H9 (cell line): ENCODE measurements at regions not wholly inside any gene's neighbourhood (a gene's known extent, or its start where the extent isn't known, plus 50 kb on each side); places are given as distances from the start of the nearest gene placed in this dataset.

Experiments used
- DNase-seq: peaks from one replicate; pipeline ENCODE4 v3.0.0-alpha.2; 2017
- H2AFZ ChIP-seq: one replicate; pipeline ENCODE4 v1.6.1; 2013; ENCODE audit warnings: mild to moderate bottlenecking, low read length, control low read depth, moderate library complexity
- H2AK5ac ChIP-seq: 2 replicates; pipeline ENCODE4 v1.6.1; 2013; ENCODE audit warnings: low read length, control low read depth, mixed read lengths; ENCODE audit not compliant: insufficient read length
- H2BK120ac ChIP-seq: one replicate; pipeline ENCODE4 v1.6.1; 2013; ENCODE audit warnings: low read depth, mild to moderate bottlenecking, low read length, control low read depth, inconsistent platforms; ENCODE audit not compliant: poor library complexity, severe bottlenecking
- H2BK12ac ChIP-seq: 2 replicates; pipeline ENCODE4 v1.6.1; 2013; ENCODE audit warnings: low read length, control low read depth, mixed read lengths, low read depth; ENCODE audit not compliant: insufficient read length
- H2BK15ac ChIP-seq: 2 replicates; pipeline ENCODE4 v1.6.1; 2013; ENCODE audit warnings: low read depth, low read length, control low read depth
- H2BK20ac ChIP-seq: one replicate; pipeline ENCODE4 v1.6.1; 2013; ENCODE audit warnings: low read depth, mild to moderate bottlenecking, low read length, control low read depth, inconsistent platforms; ENCODE audit not compliant: poor library complexity, severe bottlenecking
- H2BK5ac ChIP-seq: 2 replicates; pipeline ENCODE4 v1.6.1; 2013; ENCODE audit warnings: low read length, control low read depth, mixed read lengths; ENCODE audit not compliant: insufficient read length
- H3K14ac ChIP-seq: 2 replicates; pipeline ENCODE4 v1.6.1; 2013; ENCODE audit warnings: low read length, control low read depth; ENCODE audit not compliant: insufficient read depth
- H3K18ac ChIP-seq: 2 replicates; pipeline ENCODE4 v1.6.1; 2013; ENCODE audit warnings: low read depth, mild to moderate bottlenecking, mixed read lengths, low read length, control low read depth; ENCODE audit not compliant: insufficient read length
- H3K23ac ChIP-seq: 2 replicates; pipeline ENCODE4 v1.6.1; 2013; ENCODE audit warnings: low read length, control low read depth, mixed read lengths, low read depth; ENCODE audit not compliant: insufficient read length
- H3K23me2 ChIP-seq: 2 replicates; pipeline ENCODE4 v1.6.1; 2013; ENCODE audit warnings: low read depth, mild to moderate bottlenecking, mixed read lengths, low read length, control low read depth; ENCODE audit not compliant: insufficient read length, poor library complexity, severe bottlenecking
- H3K27ac ChIP-seq: 2 replicates; pipeline ENCODE4 v1.5.1; 2013; ENCODE audit warnings: low read length, control low read depth, mixed read lengths, low read depth; ENCODE audit not compliant: insufficient read length
- H3K27me3 ChIP-seq: 2 replicates; pipeline ENCODE4 v1.6.1; 2013; ENCODE audit warnings: low read length, control low read depth, inconsistent platforms; ENCODE audit not compliant: insufficient read depth
- H3K4ac ChIP-seq: 2 replicates; pipeline ENCODE4 v1.6.1; 2013; ENCODE audit warnings: low read depth, mild to moderate bottlenecking, control low read depth, inconsistent platforms, low read length, moderate library complexity
- H3K4me1 ChIP-seq: 2 replicates; pipeline ENCODE4 v1.6.1; 2013; ENCODE audit warnings: low read length, control low read depth, inconsistent platforms; ENCODE audit not compliant: insufficient read depth
- H3K4me2 ChIP-seq: 2 replicates; pipeline ENCODE4 v1.6.1; 2013; ENCODE audit warnings: low read length, control low read depth, mixed read lengths; ENCODE audit not compliant: insufficient read length, insufficient read depth
- H3K56ac ChIP-seq: 2 replicates; pipeline ENCODE4 v1.6.1; 2013; ENCODE audit warnings: low read depth, mild to moderate bottlenecking, mixed read lengths, low read length, control low read depth; ENCODE audit not compliant: insufficient read length
- H3K79me1 ChIP-seq: 2 replicates; pipeline ENCODE4 v1.6.1; 2013; ENCODE audit warnings: low read depth, mild to moderate bottlenecking, moderate library complexity, low read length, control low read depth, inconsistent platforms; ENCODE audit not compliant: insufficient read depth, poor library complexity, severe bottlenecking
- H3K79me2 ChIP-seq: 2 replicates; pipeline ENCODE4 v1.6.1; 2013; ENCODE audit warnings: low read length, control low read depth, inconsistent platforms; ENCODE audit not compliant: insufficient read depth
- H3K9ac ChIP-seq: 2 replicates; pipeline ENCODE4 v1.6.1; 2013; ENCODE audit warnings: low read length, control low read depth, mixed read lengths; ENCODE audit not compliant: insufficient read length; ENCODE audit errors: extremely low read depth
- H3K9me3 ChIP-seq: one replicate; pipeline ENCODE4 v1.6.1; 2013; ENCODE audit warnings: low read depth, low read length, inconsistent platforms; ENCODE audit not compliant: control insufficient read depth
- H3T11ph ChIP-seq: one replicate; pipeline ENCODE4 v1.6.1; 2013; ENCODE audit warnings: mild to moderate bottlenecking, low read length, control low read depth, inconsistent platforms
- H4K20me1 ChIP-seq: one replicate; pipeline ENCODE4 v1.6.1; 2013; ENCODE audit not compliant: control insufficient read depth, insufficient read length, insufficient read depth
- H4K5ac ChIP-seq: 2 replicates; pipeline ENCODE4 v1.6.1; 2013; ENCODE audit warnings: low read depth, mild to moderate bottlenecking, mixed read lengths, low read length, control low read depth; ENCODE audit not compliant: insufficient read length
- H4K8ac ChIP-seq: replicated peaks from 2 replicates; pipeline ENCODE4 v1.6.1; 2013; ENCODE audit warnings: low read length, control low read depth, mixed read lengths, low read depth; ENCODE audit not compliant: insufficient read length
- H4K91ac ChIP-seq: 2 replicates; pipeline ENCODE4 v1.6.1; 2013; ENCODE audit warnings: low read depth, mild to moderate bottlenecking, moderate library complexity, mixed read lengths, low read length, control low read depth; ENCODE audit not compliant: insufficient read length
- H3K27ac Mint-ChIP-seq, 3 experiments: 2 replicates in 2 of 3; 3 replicates in 1 of 3; pipeline ENCODE4 v1.8.0; 2020 to 2021; ENCODE audit warnings: mixed read lengths in 3 of 3, mild to moderate bottlenecking in 1 of 3, moderate library complexity in 1 of 3
- H3K27me3 Mint-ChIP-seq: 2 replicates; pipeline ENCODE4 v1.8.0; 2021; ENCODE audit warnings: low read depth, mild to moderate bottlenecking, moderate library complexity, mixed read lengths
- H3K36me3 Mint-ChIP-seq, 3 experiments: 2 replicates in 2 of 3; 3 replicates in 1 of 3; pipeline ENCODE4 v1.8.0; 2020 to 2021; ENCODE audit warnings: low read depth in 3 of 3, mixed read lengths in 3 of 3; ENCODE audit not compliant: insufficient read depth in 1 of 3
- H3K4me1 Mint-ChIP-seq, 2 experiments: 2 replicates each; pipeline ENCODE4 v1.8.0; 2020; ENCODE audit warnings: mixed read lengths in 2 of 2
- H3K4me3 Mint-ChIP-seq, 2 experiments: 2 replicates in 1 of 2; 3 replicates in 1 of 2; pipeline ENCODE4 v1.8.0; 2020 to 2021; ENCODE audit warnings: mild to moderate bottlenecking in 2 of 2, mixed read lengths in 2 of 2, moderate library complexity in 1 of 2
- H3K9me3 Mint-ChIP-seq, 2 experiments: 2 replicates in 1 of 2; 3 replicates in 1 of 2; pipeline ENCODE4 v1.8.0; 2020; ENCODE audit warnings: mild to moderate bottlenecking in 2 of 2, mixed read lengths in 2 of 2, moderate library complexity in 1 of 2
- TF ChIP-seq, protein P1 (sequence below): fragments of 200-600 bp; sonication (generic); conservative IDR thresholded peaks from 3 replicates; pipeline ENCODE4 v1.8.0; 2021; ENCODE audit warnings: antibody characterized with exemption, mild to moderate bottlenecking

DNA sequence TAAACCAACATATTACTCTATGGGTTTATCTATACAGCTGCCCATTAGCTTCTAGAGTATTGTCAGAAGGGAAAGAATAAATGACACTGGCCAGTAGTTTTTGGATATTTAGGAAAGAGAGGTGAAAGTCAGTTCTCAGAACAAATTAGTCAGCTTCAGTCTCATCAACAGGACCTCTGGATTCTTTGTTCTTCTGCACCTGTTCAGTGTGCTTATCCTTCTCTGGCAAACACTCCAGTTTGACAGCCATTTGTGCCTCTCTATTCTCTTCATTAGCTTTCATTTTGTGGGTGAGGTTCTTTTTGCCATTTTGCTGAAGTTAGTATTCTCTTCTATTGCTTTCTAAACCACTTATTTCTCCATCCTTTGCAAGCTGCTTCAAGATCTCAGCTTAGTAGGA lies 107.0 kb downstream of the PCDH18 start:
- Histone ChIP-seq H3K9me3 (no peaks in the 10 kb centered on the region), H3K23me2 (no peaks in the 10 kb centered on the region), H2BK120ac (no peak overlapping the region), H2BK15ac (no peak overlapping the region), H2BK5ac (no peak overlapping the region), H3K27me3 (no peaks in the 10 kb centered on the region), H3K56ac (no peak overlapping the region), H4K91ac (no peak overlapping the region), H3K14ac (no peak overlapping the region), H2BK20ac (no peak overlapping the region), H3K79me2 (no peaks in the 10 kb centered on the region), H2AK5ac (no peak overlapping the region), H3K18ac (no peak overlapping the region), H2BK12ac (no peak overlapping the region), H3K27ac (no peak overlapping the region), H2AFZ (no peak overlapping the region), H3K79me1 (no peaks in the 10 kb centered on the region), H3K9ac (no peak overlapping the region), H3T11ph (no peak overlapping the region), H4K20me1 (no peaks in the 10 kb centered on the region), H3K4me2 (no peak overlapping the region), H3K23ac (no peak overlapping the region), H4K8ac (no peak overlapping the region), H4K5ac (no peak overlapping the region), H3K4me1 (no peaks in the 10 kb centered on the region), H3K4ac (no peak overlapping the region)
- TF ChIP-seq, protein P1, sequence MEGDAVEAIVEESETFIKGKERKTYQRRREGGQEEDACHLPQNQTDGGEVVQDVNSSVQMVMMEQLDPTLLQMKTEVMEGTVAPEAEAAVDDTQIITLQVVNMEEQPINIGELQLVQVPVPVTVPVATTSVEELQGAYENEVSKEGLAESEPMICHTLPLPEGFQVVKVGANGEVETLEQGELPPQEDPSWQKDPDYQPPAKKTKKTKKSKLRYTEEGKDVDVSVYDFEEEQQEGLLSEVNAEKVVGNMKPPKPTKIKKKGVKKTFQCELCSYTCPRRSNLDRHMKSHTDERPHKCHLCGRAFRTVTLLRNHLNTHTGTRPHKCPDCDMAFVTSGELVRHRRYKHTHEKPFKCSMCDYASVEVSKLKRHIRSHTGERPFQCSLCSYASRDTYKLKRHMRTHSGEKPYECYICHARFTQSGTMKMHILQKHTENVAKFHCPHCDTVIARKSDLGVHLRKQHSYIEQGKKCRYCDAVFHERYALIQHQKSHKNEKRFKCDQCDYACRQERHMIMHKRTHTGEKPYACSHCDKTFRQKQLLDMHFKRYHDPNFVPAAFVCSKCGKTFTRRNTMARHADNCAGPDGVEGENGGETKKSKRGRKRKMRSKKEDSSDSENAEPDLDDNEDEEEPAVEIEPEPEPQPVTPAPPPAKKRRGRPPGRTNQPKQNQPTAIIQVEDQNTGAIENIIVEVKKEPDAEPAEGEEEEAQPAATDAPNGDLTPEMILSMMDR, result no peak
- H3K4me3 Mint-ChIP-seq, result no peak overlapping the region
- H3K36me3 Mint-ChIP-seq, result peaks cover 0 to 14% (median 0%) of the 10 kb centered on the region in 3 experiments; a peak in 4 of 7 replicates
- no peaks in the 10 kb centered on the region for H3K27me3 Mint-ChIP-seq
- H3K4me1 Mint-ChIP-seq, result 0 out of 4 replicates have a peak, but pooled peaks cover 0 to 5% of the 10 kb centered on the region in 2 experiments
- no peak overlapping the region for H3K27ac Mint-ChIP-seq
- DNase-seq, result no peak
- H3K9me3 Mint-ChIP-seq, result no peaks in the 10 kb centered on the region; a peak in 2 of 5 replicates
